Bronchial epithelial cell (primary cell): ENCODE measurements at regions not wholly inside any gene's neighbourhood (a gene's known extent, or its start where the extent isn't known, plus 50 kb on each side); places are given as distances from the start of the nearest gene placed in this dataset.

Source experiments
- DNase-seq: peaks from one replicate; pipeline ENCODE4 v3.0.0-alpha.2; 2010; ENCODE audit warnings: low read depth
- FAIRE-seq: peaks from 2 replicates; lab custom pipeline; 2011; peaks lifted over from hg19 to GRCh38; lab: Jason Lieb, UNC
- H3K27me3 ChIP-seq: 2 replicates; pipeline ENCODE4 v1.5.1; 2011; ENCODE audit warnings: low read length; ENCODE audit not compliant: control insufficient read depth, insufficient read depth
- H3K36me3 ChIP-seq: 2 replicates; pipeline ENCODE4 v1.5.1; 2011; ENCODE audit warnings: low read length; ENCODE audit not compliant: control insufficient read depth, insufficient read depth
- H3K4me3 ChIP-seq: 2 replicates; pipeline ENCODE4 v1.5.1; 2011; ENCODE audit warnings: mild to moderate bottlenecking, low read depth, low read length, control low read depth
- TF ChIP-seq, protein P1 (sequence below): IDR thresholded peaks from 2 replicates; pipeline ENCODE4 v1.5.1; 2011; ENCODE audit warnings: mild to moderate bottlenecking, moderate library complexity, low read length, control low read depth, inconsistent platforms; ENCODE audit not compliant: insufficient read depth, severe bottlenecking

DNA sequence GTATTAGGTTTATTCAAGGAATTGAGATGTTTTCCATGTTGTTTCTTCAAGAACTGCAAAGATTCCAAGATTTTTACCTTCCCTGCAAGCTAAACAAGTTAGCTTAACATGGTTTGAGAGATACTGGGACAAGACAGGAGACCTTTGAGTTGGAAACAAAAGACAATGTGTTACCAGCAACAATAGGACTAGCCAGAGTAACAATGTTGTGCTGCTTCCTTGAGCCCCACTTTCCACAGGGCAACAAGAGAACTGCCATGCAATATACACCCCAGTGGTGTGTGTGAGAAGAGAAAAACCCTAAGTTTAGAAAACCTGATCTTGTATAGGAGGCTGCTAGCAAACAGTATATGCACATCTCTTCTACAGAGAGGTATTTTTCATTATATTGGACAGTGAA, 264.6 kb downstream of the PCDH20 start:
- no peak overlapping the region for H3K4me3 ChIP-seq
- FAIRE-seq (no peak), DNase-seq (no peak)
- TF ChIP-seq, protein P1, sequence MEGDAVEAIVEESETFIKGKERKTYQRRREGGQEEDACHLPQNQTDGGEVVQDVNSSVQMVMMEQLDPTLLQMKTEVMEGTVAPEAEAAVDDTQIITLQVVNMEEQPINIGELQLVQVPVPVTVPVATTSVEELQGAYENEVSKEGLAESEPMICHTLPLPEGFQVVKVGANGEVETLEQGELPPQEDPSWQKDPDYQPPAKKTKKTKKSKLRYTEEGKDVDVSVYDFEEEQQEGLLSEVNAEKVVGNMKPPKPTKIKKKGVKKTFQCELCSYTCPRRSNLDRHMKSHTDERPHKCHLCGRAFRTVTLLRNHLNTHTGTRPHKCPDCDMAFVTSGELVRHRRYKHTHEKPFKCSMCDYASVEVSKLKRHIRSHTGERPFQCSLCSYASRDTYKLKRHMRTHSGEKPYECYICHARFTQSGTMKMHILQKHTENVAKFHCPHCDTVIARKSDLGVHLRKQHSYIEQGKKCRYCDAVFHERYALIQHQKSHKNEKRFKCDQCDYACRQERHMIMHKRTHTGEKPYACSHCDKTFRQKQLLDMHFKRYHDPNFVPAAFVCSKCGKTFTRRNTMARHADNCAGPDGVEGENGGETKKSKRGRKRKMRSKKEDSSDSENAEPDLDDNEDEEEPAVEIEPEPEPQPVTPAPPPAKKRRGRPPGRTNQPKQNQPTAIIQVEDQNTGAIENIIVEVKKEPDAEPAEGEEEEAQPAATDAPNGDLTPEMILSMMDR: no peak
- H3K27me3 ChIP-seq: no peaks in the 10 kb centered on the region
- H3K36me3 ChIP-seq: no peaks in the 10 kb centered on the region

- H3K36me3 ChIP-seq: no peaks in the 10 kb centered on the region
- H3K4me3 ChIP-seq: no peak overlapping the region
- FAIRE-seq (no peak), DNase-seq (no peak)
- no peaks in the 10 kb centered on the region for H3K27me3 ChIP-seq
- TF ChIP-seq, protein P1: no peak
Observed at GRCh38 chr13:61149331-61149730, 266.3 kb downstream of the PCDH20 start.

- H3K4me3 ChIP-seq: no peak overlapping the region
- DNase-seq (no peak), FAIRE-seq (no peak)
- H3K27me3 ChIP-seq: no peaks in the 10 kb centered on the region
- H3K36me3 ChIP-seq: no peaks in the 10 kb centered on the region
- TF ChIP-seq, protein P1: no peak
Observed at GRCh38 chr13:61148691-61149315, 266.8 kb downstream of the PCDH20 start.

- no peaks in the 10 kb centered on the region for H3K27me3 ChIP-seq
- FAIRE-seq (no peak), DNase-seq (no peak)
- no peak overlapping the region for H3K4me3 ChIP-seq
- H3K36me3 ChIP-seq: no peaks in the 10 kb centered on the region
- TF ChIP-seq, protein P1: no peak
Observed at GRCh38 chr13:61148211-61148610, 267.4 kb downstream of the PCDH20 start.

DNA sequence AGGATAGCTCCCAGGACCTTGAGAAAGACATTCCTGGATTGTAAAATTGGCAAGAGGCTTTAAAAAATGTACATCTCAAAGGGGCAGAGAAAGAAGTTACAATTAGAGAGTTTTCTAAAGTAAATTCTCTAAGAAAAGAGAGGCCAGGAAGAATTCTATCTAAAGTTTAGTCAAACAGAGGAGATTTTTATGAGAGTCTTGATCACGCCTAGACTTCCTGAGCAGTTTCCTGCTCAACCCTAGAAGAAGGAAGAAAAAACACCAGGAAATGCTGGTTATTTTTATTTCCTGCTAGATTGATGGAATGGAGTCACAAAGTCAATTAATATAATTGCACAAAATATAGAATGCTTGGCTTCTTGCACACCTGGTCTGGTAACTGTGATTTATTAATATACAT, 269.1 kb downstream of the PCDH20 start:
- no peak overlapping the region for H3K4me3 ChIP-seq
- H3K36me3 ChIP-seq: no peaks in the 10 kb centered on the region
- H3K27me3 ChIP-seq: no peaks in the 10 kb centered on the region
- TF ChIP-seq, protein P1: no peak
- FAIRE-seq (no peak), DNase-seq (no peak)

GRCh38 chr13:61146158-61146557, 269.5 kb downstream of the PCDH20 start:
- no peak for DNase-seq
- TF ChIP-seq, protein P1: no peak
- FAIRE-seq: no peak
- Histone ChIP-seq H3K27me3 (no peaks in the 10 kb centered on the region), H3K4me3 (no peak overlapping the region), H3K36me3 (no peaks in the 10 kb centered on the region)
